ENCODE measurements at regions not wholly inside any gene's neighbourhood (a gene's known extent, or its start where the extent isn't known, plus 50 kb on each side); places are given as distances from the start of the nearest gene placed in this dataset.

GRCh38 chr11:119886667-119887230, 157.7 kb upstream of the NECTIN1 start:
- no peak overlapping the region for H3K4me3 ChIP-seq (replicated peaks in 1 of 3; ENCODE audit: insufficient read depth in 1 of 3, low read depth in 1 of 3, low read length in 3 of 3)
- no peaks in the 10 kb centered on the region for H3K79me2 ChIP-seq (ENCODE audit: control insufficient read depth, insufficient read depth, low read length)
- no peak for DNase-seq (ENCODE audit: low read depth, low spot score)
- H3K9me3 ChIP-seq (replicated peaks; ENCODE audit: control insufficient read depth, insufficient read depth, low read length), result no peaks in the 10 kb centered on the region
- TF ChIP-seq, protein P1, sequence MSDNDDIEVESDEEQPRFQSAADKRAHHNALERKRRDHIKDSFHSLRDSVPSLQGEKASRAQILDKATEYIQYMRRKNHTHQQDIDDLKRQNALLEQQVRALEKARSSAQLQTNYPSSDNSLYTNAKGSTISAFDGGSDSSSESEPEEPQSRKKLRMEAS (IDR thresholded peaks at IDR 0.05; ENCODE audit: insufficient read depth, insufficient read length), result no peak
- TF ChIP-seq MYC (IDR thresholded peaks at IDR 0.05; ENCODE audit: low read depth, low read length), result no peak
- no peak for TF ChIP-seq JUN (IDR thresholded peaks at IDR 0.05; ENCODE audit: borderline replicate concordance, insufficient read depth, insufficient read length, low read depth)
- TF ChIP-seq GATA2 (IDR thresholded peaks at IDR 0.05; ENCODE audit: insufficient read depth, insufficient read length, low read depth, low read length), result no peak
- no peak for TF ChIP-seq POLR2AphosphoS5 (IDR thresholded peaks at IDR 0.05; ENCODE audit: insufficient read depth, low read depth, low read length)
- no peak for TF ChIP-seq FOS (IDR thresholded peaks at IDR 0.05; ENCODE audit: borderline replicate concordance, insufficient read depth, low read length)
- no peak for TF ChIP-seq CTCF (IDR thresholded peaks at IDR 0.05; ENCODE audit: extremely low read depth in 1 of 2, insufficient read depth in 1 of 2, low read depth in 1 of 2, low read length in 2 of 2)
- no peak for TF ChIP-seq EZH2 (IDR thresholded peaks at IDR 0.05; ENCODE audit: borderline replicate concordance, low read depth, low read length, severe bottlenecking)
- no peak for TF ChIP-seq POLR2A (IDR thresholded peaks at IDR 0.05; ENCODE audit: low read depth, low read length)
- no peak overlapping the region for H3K27ac ChIP-seq (ENCODE audit: insufficient read depth, low read depth, low read length)
- H3K4me2 ChIP-seq (ENCODE audit: insufficient read depth, low read length), result no peak overlapping the region
- H3K9ac ChIP-seq (replicated peaks; ENCODE audit: extremely low read depth, insufficient read depth, low read length), result no peak overlapping the region
- ChIA-PET CTCF (no interaction called here), POLR2A (no interaction called here)
- no TSS peak for BruUV-seq (replicated peaks)
- no peaks in the 10 kb centered on the region for H3K4me1 ChIP-seq (ENCODE audit: control insufficient read depth, extremely low read depth, insufficient read depth, low read length)
- H3K36me3 ChIP-seq (ENCODE audit: control insufficient read depth in 2 of 2, extremely low read depth in 1 of 2, insufficient read depth in 2 of 2, low read length in 2 of 2), result no peaks in the 10 kb centered on the region
- intact Hi-C loops (cut with micrococcal nuclease) (no loop called here), dilution Hi-C loops (cut with MboI; ENCODE audit: extremely low pct_ligation_motif_present, low sequenced_read_pairs) (no loop called here)
- H3K27me3 ChIP-seq (ENCODE audit: control insufficient read depth in 2 of 2, insufficient read depth in 2 of 2, low read length in 2 of 2), result no peaks in the 10 kb centered on the region
- no peak for FAIRE-seq
- no peak overlapping the region for H2AFZ ChIP-seq (ENCODE audit: low read depth, low read length)
- no peaks in the 10 kb centered on the region for H3K9me1 ChIP-seq (replicated peaks; ENCODE audit: control insufficient read depth, extremely low read depth, insufficient read depth, low read length)
- no peaks in the 10 kb centered on the region for H4K20me1 ChIP-seq (replicated peaks; ENCODE audit: control insufficient read depth, extremely low read depth, insufficient read depth, low read length)

All from endothelial cell of umbilical vein (primary cell).